ENCODE measurements at regions not wholly inside any gene's neighbourhood (a gene's known extent, or its start where the extent isn't known, plus 50 kb on each side); places are given as distances from the start of the nearest gene placed in this dataset.

GRCh38 chr5:57413145-57413544 lies 69.5 kb downstream of the ACTBL2 start:
- WGBS = 64% methylated on average over 1 of the region's 1 CpG
- DNase-seq (ENCODE audit: low spot score) = no peak
- H3K4me3 ChIP-seq = no peak overlapping the region
- H3K27ac ChIP-seq = no peak overlapping the region
- TF ChIP-seq POLR2AphosphoS5 (IDR thresholded peaks at IDR 0.05) = no peak
- TF ChIP-seq POLR2A (IDR thresholded peaks at IDR 0.05) = no peak
- TF ChIP-seq, protein P1, sequence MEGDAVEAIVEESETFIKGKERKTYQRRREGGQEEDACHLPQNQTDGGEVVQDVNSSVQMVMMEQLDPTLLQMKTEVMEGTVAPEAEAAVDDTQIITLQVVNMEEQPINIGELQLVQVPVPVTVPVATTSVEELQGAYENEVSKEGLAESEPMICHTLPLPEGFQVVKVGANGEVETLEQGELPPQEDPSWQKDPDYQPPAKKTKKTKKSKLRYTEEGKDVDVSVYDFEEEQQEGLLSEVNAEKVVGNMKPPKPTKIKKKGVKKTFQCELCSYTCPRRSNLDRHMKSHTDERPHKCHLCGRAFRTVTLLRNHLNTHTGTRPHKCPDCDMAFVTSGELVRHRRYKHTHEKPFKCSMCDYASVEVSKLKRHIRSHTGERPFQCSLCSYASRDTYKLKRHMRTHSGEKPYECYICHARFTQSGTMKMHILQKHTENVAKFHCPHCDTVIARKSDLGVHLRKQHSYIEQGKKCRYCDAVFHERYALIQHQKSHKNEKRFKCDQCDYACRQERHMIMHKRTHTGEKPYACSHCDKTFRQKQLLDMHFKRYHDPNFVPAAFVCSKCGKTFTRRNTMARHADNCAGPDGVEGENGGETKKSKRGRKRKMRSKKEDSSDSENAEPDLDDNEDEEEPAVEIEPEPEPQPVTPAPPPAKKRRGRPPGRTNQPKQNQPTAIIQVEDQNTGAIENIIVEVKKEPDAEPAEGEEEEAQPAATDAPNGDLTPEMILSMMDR (IDR thresholded peaks at IDR 0.05) = no peak
- no peaks in the 10 kb centered on the region for H3K9me3 ChIP-seq
- no peaks in the 10 kb centered on the region for H3K27me3 ChIP-seq (replicated peaks; ENCODE audit: insufficient read depth)
- intact Hi-C loops (cut with DNase I) = no loop called here
- no peaks in the 10 kb centered on the region for H3K36me3 ChIP-seq
- no peaks in the 10 kb centered on the region for H3K4me1 ChIP-seq (replicated peaks)

DNA sequence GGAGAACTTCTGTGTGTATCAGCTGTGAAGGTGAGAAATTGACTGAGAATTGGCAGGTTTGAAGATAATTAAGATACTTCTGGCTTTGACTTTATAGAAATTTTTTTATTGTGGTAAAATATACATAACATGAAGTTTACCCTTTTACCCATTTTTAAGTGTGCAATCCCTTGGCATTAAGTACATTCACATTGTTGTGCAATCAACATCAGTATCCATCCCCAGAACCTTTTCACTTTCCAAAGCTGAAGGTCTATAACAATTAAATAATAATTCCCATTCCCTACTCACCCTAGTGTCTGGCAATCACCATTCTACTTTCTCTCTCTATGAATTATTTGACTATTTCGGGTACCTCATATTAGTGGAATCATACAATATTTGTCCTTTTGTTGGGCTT lies 69.9 kb downstream of the ACTBL2 start:
- intact Hi-C loops (cut with DNase I) = no loop called here

DNA sequence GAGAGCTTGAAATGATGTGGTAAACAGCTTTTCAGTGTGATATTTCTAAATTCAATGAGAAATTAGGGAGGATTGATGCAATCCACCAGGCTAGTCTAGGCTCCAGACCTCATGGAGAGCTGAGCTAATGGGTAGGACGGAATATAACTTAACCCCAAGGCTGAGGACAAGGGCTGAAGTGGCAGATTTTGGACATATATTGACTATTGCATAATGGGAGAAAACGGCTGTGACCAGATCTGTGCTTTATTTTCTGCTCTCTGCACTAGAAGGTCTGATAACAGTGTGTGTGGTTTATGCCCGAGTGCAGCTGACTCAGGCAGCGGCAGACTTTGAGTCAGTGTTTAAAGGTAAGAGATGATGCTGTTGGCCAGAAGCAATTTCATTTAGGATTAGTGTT lies 70.6 kb downstream of the ACTBL2 start:
- 80% methylated on average over 4 of the region's 4 CpGs for WGBS
- Histone ChIP-seq H3K4me3 (no peak overlapping the region), H3K4me1 (replicated peaks) (no peaks in the 10 kb centered on the region), H3K27ac (no peak overlapping the region), H3K9me3 (no peaks in the 10 kb centered on the region), H3K27me3 (replicated peaks; ENCODE audit: insufficient read depth) (no peaks in the 10 kb centered on the region), H3K36me3 (no peaks in the 10 kb centered on the region)
- intact Hi-C loops (cut with DNase I) = no loop called here
- TF ChIP-seq POLR2A (IDR thresholded peaks at IDR 0.05) (no peak), POLR2AphosphoS5 (IDR thresholded peaks at IDR 0.05) (no peak)
- TF ChIP-seq, protein P1 (IDR thresholded peaks at IDR 0.05) = no peak
- no peak for DNase-seq (ENCODE audit: low spot score)

More for the DNA sequence above, 69.9 kb downstream of the ACTBL2 start:
- H3K4me1 ChIP-seq (replicated peaks) = no peaks in the 10 kb centered on the region
- WGBS = 100% methylated on average over 1 of the region's 1 CpG
- no peak overlapping the region for H3K4me3 ChIP-seq
- no peaks in the 10 kb centered on the region for H3K36me3 ChIP-seq
- no peaks in the 10 kb centered on the region for H3K9me3 ChIP-seq
- no peak for DNase-seq (ENCODE audit: low spot score)
- H3K27ac ChIP-seq = no peak overlapping the region
- TF ChIP-seq, protein P1 (IDR thresholded peaks at IDR 0.05) = no peak
- no peak for TF ChIP-seq POLR2AphosphoS5 (IDR thresholded peaks at IDR 0.05)
- no peak for TF ChIP-seq POLR2A (IDR thresholded peaks at IDR 0.05)
- H3K27me3 ChIP-seq (replicated peaks; ENCODE audit: insufficient read depth) = no peaks in the 10 kb centered on the region

DNA sequence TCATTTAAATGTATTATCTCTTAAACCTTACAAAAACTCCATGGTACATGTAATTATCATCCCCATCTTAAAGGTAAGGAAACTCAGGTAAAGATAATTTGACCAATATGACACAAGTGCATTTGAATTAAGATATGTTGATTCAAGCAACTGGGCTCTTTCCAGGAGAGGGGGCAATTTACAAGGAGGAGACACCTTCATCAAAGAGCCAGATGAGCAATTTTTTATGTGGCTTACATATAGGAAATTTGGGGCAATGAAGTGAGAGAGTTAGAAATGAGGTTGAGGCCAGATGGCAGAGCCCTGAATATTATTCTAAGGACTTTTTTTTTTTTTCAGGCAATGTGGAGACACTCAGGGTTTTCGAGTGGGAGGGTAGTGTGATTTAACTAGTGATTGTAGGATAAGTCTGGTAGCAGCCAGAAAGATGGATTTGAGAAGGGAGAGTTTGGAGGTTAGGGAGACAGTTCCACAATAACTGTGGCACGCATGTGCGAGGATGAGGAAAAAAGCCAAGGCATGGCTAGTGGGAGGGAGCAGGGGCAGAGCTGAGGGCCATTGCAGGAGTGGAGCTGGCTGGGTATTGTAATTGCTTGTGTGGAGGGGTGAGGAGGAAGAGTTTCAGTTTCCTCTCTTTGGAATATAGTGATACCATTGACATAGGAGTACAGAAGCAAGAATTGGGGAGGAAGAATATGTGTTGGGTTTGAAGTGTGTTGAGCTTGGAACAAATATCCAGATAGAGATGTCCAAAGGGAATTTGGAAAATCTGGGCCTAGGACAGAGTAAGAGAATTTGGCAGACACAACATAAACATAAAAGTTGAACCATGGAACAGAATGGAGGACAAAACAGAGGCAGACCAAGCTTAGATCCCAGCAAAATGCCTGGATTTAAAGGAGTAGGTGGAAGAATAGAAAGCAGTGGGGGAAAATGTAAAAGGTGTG lies 72.0 kb downstream of the ACTBL2 start:
- H3K4me1 ChIP-seq (replicated peaks) = no peaks in the 10 kb centered on the region
- intact Hi-C loops (cut with DNase I) = no loop called here
- no peaks in the 10 kb centered on the region for H3K9me3 ChIP-seq
- H3K27ac ChIP-seq = no peak overlapping the region
- no peak overlapping the region for H3K4me3 ChIP-seq
- TF ChIP-seq, protein P1 (IDR thresholded peaks at IDR 0.05) = no peak
- no peak for TF ChIP-seq POLR2AphosphoS5 (IDR thresholded peaks at IDR 0.05)
- no peak for TF ChIP-seq POLR2A (IDR thresholded peaks at IDR 0.05)
- 87% methylated on average over 3 of the region's 3 CpGs for WGBS
- DNase-seq (ENCODE audit: low spot score) = no peak
- no peaks in the 10 kb centered on the region for H3K36me3 ChIP-seq
- no peaks in the 10 kb centered on the region for H3K27me3 ChIP-seq (replicated peaks; ENCODE audit: insufficient read depth)

DNA sequence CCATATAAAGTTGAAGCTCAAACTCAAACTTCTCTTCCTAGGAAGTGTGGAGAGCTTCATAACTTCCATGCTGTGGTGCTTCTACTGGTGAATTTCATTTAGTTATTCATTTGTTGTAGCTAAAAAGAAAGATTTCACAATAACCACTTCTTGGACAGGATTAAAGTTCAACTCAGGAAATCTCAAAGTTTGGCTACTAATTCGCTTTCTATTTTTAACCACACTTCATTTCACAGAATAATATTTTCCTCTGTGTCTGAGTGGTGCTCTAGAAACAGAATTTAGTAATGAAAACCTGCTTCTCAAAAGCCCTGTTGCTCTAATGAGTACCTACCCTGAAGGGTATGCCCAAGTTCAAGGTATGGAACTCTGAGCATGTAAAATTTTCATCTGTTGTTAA lies 73.9 kb downstream of the ACTBL2 start:
- Histone ChIP-seq H3K4me3 (no peak overlapping the region), H3K27me3 (replicated peaks; ENCODE audit: insufficient read depth) (no peaks in the 10 kb centered on the region), H3K27ac (peak overlapping the region in 1 of 2 donors; percentile 17), H3K9me3 (no peaks in the 10 kb centered on the region), H3K4me1 (replicated peaks) (no peaks in the 10 kb centered on the region), H3K36me3 (no peaks in the 10 kb centered on the region)
- 68% methylated on average over 1 of the region's 1 CpG for WGBS
- intact Hi-C loops (cut with DNase I) = loop anchor here (5.0 kb wide), 1 partner anchor 44 kb away; no protein-coding TSS in a partner anchor
- DNase-seq (ENCODE audit: low spot score) = no peak
- TF ChIP-seq, protein P1 (IDR thresholded peaks at IDR 0.05) = no peak
- TF ChIP-seq POLR2AphosphoS5 (IDR thresholded peaks at IDR 0.05) (no peak), POLR2A (IDR thresholded peaks at IDR 0.05) (no peak)

All from prostate gland (tissue), 2 donors.